Body of pancreas (tissue), 4 donors: ENCODE measurements at regions not wholly inside any gene's neighbourhood (a gene's known extent, or its start where the extent isn't known, plus 50 kb on each side); places are given as distances from the start of the nearest gene placed in this dataset.

Experiments used
- ATAC-seq: fragments of 150-250 bp; one replicate; pipeline ENCODE4 v1.9.1; 2016
- DNase-seq, 4 donors: peaks; one replicate each; pipeline ENCODE4 v3.0.0-alpha.2; 2019
- H3K27ac ChIP-seq, 4 donors: fragments of 200-600 bp; sonication (generic); 1 replicate in 3 of 4; 2 replicates in 1 of 4; pipeline versions ENCODE4 v1.5.1 to v1.6.1; 2016 to 2019; ENCODE audit warnings: mild to moderate bottlenecking in 1 of 4, mixed read lengths in 1 of 4, moderate library complexity in 1 of 4
- H3K27me3 ChIP-seq, 2 donors: fragments of 200-600 bp; sonication (generic); one replicate each; pipeline ENCODE4 v1.6.0; 2016; ENCODE audit warnings: mild to moderate bottlenecking in 1 of 2
- H3K36me3 ChIP-seq, 2 donors: fragments of 200-600 bp; sonication (generic); replicated peaks in 1 of 2; 2 replicates each; pipeline ENCODE4 v1.5.1; 2016; ENCODE audit warnings: low read depth in 2 of 2; ENCODE audit not compliant: insufficient read depth in 1 of 2
- H3K4me1 ChIP-seq: fragments of 200-600 bp; sonication (generic); one replicate; pipeline ENCODE4 v1.6.0; 2016
- H3K4me3 ChIP-seq, 2 donors: fragments of 200-600 bp; sonication (generic); 1 replicate in 1 of 2; 2 replicates in 1 of 2; pipeline ENCODE4 v1.5.1; 2016 to 2019
- H3K9me3 ChIP-seq, 3 donors: fragments of 200-600 bp; sonication (generic); 1 replicate in 2 of 3; 2 replicates in 1 of 3; pipeline ENCODE4 v1.5.1; 2016
- CTCF ChIP-seq, 7 experiments: fragments of 450-650 bp in 4 of 7; fragments of 200-600 bp in 3 of 7; sonication (generic) in 3 of 7; IDR thresholded peaks; one replicate each; pipeline ENCODE4 v1.5.1; 2016 to 2019; ENCODE audit warnings: antibody characterized with exemption in 7 of 7
- POLR2A ChIP-seq, 3 donors: fragments of 450-650 bp; IDR thresholded peaks; one replicate each; pipeline ENCODE4 v1.6.1; 2016; ENCODE audit warnings: antibody characterized with exemption in 3 of 3, mild to moderate bottlenecking in 2 of 3
- WGBS, 2 donors: methylation state at CpG; one replicate each; pipeline ENCODE4 v1.1.5; 2017; 5-methylcytosine and 5-hydroxymethylcytosine counted together
- intact Hi-C: fragments of 100-400 bp; cut with DNase I; formaldehyde crosslinking; loops from one replicate; pipeline ENCODE4 v1.15.1; 2023

DNA sequence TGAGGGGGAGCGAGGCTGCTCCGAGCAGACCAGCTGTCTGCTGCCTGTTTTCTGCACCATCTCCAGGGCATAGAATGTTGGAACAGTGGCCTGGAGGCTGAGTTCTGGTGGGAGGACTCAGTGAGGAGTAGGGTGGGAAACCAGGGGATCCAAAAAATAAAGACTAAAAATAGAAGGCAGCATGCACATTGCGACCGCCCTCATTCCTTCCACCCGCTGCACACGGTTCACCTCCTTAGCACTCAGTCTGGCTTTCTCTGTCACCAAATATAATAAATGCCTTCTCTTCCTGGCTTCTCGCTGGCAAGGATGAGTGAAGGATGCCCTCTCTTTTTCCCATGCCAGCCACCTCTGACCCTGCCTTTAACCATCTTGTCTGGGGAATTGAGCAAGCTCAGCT lies 146.2 kb downstream of the AACS start:
- DNase-seq, result no peak
- 85 to 86% methylated on average over 7 of the region's 7 CpGs for WGBS, 2 donors
- Histone ChIP-seq H3K27ac (no peak overlapping the region), H3K36me3 (no peaks in the 10 kb centered on the region), H3K9me3 (no peaks in the 10 kb centered on the region), H3K27me3 (peaks cover 0 to 10% of the 10 kb centered on the region in 2 donors), H3K4me1 (no peaks in the 10 kb centered on the region), H3K4me3 (no peak overlapping the region)
- intact Hi-C loops, result no loop called here
- no peak for TF ChIP-seq POLR2A (IDR thresholded peaks at IDR 0.05)
- TF ChIP-seq CTCF (IDR thresholded peaks at IDR 0.05), result no peak
- no peak for ATAC-seq

GRCh38 chr12:125214289-125214688 lies 149.1 kb downstream of the AACS start:
- TF ChIP-seq CTCF (IDR thresholded peaks at IDR 0.05) (no peak), POLR2A (IDR thresholded peaks at IDR 0.05) (no peak)
- Histone ChIP-seq H3K4me3 (no peak overlapping the region), H3K36me3 (no peaks in the 10 kb centered on the region), H3K27me3 (peaks cover 0 to 15% of the 10 kb centered on the region in 2 donors), H3K9me3 (no peaks in the 10 kb centered on the region), H3K4me1 (no peaks in the 10 kb centered on the region), H3K27ac (no peak overlapping the region)
- no peak for DNase-seq
- no peak for ATAC-seq
- intact Hi-C loops, result no loop called here
- WGBS, 2 donors, result 78 to 87% methylated on average over 5 of the region's 5 CpGs

GRCh38 chr12:125216756-125217155 lies 151.5 kb downstream of the AACS start:
- H3K4me1 ChIP-seq, result peaks cover 10% of the 10 kb centered on the region
- no peak overlapping the region for H3K27ac ChIP-seq
- ATAC-seq (no peak), DNase-seq (no peak)
- H3K4me3 ChIP-seq, result no peak overlapping the region
- H3K9me3 ChIP-seq, result no peaks in the 10 kb centered on the region
- intact Hi-C loops, result no loop called here
- no peaks in the 10 kb centered on the region for H3K36me3 ChIP-seq
- 76 to 85% methylated on average over 13 to 14 of the region's 14 CpGs for WGBS, 2 donors
- peaks cover 0 to 8% of the 10 kb centered on the region in 2 donors for H3K27me3 ChIP-seq
- TF ChIP-seq POLR2A (IDR thresholded peaks at IDR 0.05) (no peak), CTCF (IDR thresholded peaks at IDR 0.05) (no peak)

DNA sequence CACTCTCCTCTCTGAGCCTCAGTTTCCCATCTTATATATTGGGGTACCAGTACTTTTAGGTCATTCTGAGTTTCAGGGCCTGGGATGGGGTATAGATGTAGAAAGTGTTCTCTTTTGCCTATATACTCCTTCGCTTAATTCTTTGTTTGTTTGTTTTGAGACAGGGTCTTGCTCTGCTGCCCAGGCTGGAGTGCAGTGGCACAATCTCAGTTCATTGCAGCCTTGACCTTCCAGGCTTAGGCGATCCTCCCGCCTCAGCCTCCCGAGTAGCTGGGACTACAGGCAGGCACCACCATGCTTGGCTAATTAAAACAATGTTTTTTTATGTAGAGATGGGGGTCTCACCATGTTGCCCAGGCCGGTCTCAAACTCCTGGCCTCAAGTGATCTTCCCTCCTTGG lies 152.1 kb downstream of the AACS start:
- WGBS, 2 donors, result 70 to 75% methylated on average over 5 of the region's 5 CpGs
- ATAC-seq, result no peak

More for the DNA sequence above, 152.1 kb downstream of the AACS start:
- Histone ChIP-seq H3K27me3 (peaks cover 0 to 8% of the 10 kb centered on the region in 2 donors), H3K36me3 (no peaks in the 10 kb centered on the region), H3K9me3 (no peaks in the 10 kb centered on the region), H3K4me1 (peaks cover 10% of the 10 kb centered on the region), H3K27ac (no peak overlapping the region), H3K4me3 (no peak overlapping the region)
- DNase-seq, result no peak
- TF ChIP-seq POLR2A (IDR thresholded peaks at IDR 0.05), result no peak
- no peak for TF ChIP-seq CTCF (IDR thresholded peaks at IDR 0.05)
- intact Hi-C loops, result no loop called here
